ENCODE measurements at regions not wholly inside any gene's neighbourhood (a gene's known extent, or its start where the extent isn't known, plus 50 kb on each side); places are given as distances from the start of the nearest gene placed in this dataset.

DNA sequence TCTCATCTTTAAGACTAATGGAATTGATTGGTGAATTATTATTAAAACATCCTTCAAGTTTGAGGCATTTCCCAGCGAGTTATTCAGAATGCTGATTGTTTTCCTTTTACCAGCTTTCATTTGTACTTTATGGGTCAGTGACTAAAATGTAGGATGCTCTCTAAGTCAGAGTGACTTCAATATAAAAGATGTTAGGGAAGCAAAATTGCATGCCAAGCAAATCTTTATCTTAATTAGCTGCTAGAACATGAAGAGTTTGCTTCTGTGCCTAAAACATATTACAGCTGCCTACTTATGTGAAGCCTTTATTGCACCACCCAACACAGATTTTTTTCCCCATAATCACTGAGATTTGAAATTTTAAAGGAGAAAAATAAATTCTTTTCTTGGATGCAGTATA is 79.8 kb upstream of the CYYR1 start:
- Mint-ChIP-seq H3K36me3 (ENCODE audit: low read depth) (no peaks in the 10 kb centered on the region), H3K27ac (no peak overlapping the region), H3K4me1 (no peaks in the 10 kb centered on the region), H3K4me3 (no peak overlapping the region), H3K27me3 (no peaks in the 10 kb centered on the region), H3K9me3 (peaks cover 5% of the 10 kb centered on the region)
- ATAC-seq (no peak), DNase-seq (no peak)

DNA sequence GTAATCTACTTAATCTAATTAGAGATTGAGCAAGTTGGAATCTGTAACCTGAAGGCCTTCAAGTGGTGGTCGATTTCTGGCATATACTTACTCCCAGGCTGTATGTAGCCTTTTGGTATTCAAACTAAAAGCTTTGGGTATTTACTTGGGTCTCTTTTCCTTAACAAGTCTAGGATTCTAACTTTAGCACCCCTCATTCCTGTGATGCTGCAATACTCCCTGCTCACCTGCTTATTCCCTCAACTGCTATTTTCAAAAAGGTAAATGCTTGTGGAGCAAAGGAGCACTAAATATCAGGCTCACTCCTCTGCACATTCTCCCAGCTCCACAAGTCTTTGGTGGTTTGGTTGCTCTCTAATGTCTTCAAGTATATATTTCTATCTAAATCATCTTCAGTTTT is 68.0 kb upstream of the CYYR1 start:
- ATAC-seq = no peak
- Mint-ChIP-seq H3K27me3 (no peaks in the 10 kb centered on the region), H3K27ac (no peak overlapping the region), H3K4me3 (no peak overlapping the region), H3K4me1 (no peaks in the 10 kb centered on the region), H3K9me3 (no peaks in the 10 kb centered on the region), H3K36me3 (ENCODE audit: low read depth) (no peaks in the 10 kb centered on the region)
- DNase-seq = no peak

DNA sequence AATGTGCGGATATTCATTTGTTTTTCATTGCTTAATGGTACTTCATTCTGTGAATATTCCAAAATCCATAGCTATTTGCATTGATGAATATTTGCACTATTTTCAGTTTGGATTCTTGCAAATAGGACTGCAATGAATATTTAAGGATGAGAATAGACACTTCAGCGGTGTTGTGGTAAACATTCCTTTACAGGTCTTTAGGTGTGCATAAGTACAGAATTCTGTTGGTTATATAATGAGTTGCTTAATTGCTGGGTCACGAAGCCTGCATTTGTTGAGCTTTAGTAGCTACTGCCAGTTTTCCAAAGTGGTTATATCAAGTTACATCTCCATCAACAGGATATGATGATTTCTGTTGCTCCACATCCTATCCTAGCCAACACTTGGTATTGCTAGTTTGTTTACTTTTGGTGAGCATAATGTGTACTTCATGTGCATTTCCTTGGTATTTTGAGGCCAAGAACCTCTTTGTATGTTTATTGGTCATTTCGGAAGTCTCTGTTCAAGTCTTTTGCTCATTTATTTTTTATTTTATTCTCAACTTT is 64.2 kb upstream of the CYYR1 start:
- Mint-ChIP-seq H3K27ac (no peak overlapping the region), H3K4me3 (no peak overlapping the region), H3K4me1 (no peaks in the 10 kb centered on the region), H3K27me3 (no peaks in the 10 kb centered on the region), H3K9me3 (no peaks in the 10 kb centered on the region), H3K36me3 (ENCODE audit: low read depth) (no peaks in the 10 kb centered on the region)
- DNase-seq = no peak
- ATAC-seq = no peak

DNA sequence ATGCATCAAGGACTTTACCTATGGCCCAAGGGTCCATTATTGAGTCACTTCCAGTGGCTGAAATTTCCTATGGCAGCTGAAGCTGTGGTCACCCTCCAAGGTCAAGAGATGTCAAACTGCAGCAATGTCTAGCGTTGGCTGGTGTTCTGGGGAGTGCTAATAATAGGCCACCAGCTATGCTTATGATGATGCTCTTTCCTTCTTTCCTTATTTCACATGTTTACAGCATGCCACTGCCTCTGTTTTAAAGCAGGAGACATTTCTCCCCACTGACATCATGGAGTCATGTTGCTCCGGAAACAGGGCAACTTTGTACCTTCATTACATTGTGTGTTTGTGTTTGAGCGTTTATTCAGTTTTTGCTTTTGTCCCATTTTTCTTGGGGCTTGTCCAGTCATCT is 62.6 kb upstream of the CYYR1 start:
- no peak for ATAC-seq
- H3K9me3 Mint-ChIP-seq = peaks cover 6% of the 10 kb centered on the region
- no peaks in the 10 kb centered on the region for H3K36me3 Mint-ChIP-seq (ENCODE audit: low read depth)
- H3K27me3 Mint-ChIP-seq = no peaks in the 10 kb centered on the region
- no peak for DNase-seq
- no peak overlapping the region for H3K4me3 Mint-ChIP-seq
- H3K27ac Mint-ChIP-seq = no peak overlapping the region
- H3K4me1 Mint-ChIP-seq = no peaks in the 10 kb centered on the region

DNA sequence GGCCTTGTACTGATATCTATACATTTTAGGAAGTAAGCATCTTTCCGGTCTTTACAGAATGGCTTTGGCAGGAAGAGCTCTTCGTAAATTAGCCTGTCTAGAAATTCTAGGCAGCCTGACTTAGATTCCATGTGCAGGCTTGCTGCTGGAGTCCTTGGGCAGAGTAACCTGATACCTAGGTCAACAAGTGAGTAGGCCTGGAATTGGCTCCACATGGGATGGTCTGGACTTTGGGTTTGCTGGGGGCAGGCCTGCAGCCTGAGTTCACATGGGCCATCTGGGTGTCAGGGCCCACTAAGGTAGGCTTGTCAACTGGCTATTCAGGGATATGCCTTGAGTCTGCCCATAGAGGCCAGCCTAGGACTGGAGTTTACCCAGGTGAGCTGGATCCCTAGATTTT is 59.6 kb upstream of the CYYR1 start:
- Mint-ChIP-seq H3K27ac (no peak overlapping the region), H3K4me3 (no peak overlapping the region), H3K4me1 (no peaks in the 10 kb centered on the region), H3K9me3 (peaks cover 6% of the 10 kb centered on the region), H3K36me3 (ENCODE audit: low read depth) (no peaks in the 10 kb centered on the region), H3K27me3 (no peaks in the 10 kb centered on the region)
- ATAC-seq = no peak
- DNase-seq = no peak

DNA sequence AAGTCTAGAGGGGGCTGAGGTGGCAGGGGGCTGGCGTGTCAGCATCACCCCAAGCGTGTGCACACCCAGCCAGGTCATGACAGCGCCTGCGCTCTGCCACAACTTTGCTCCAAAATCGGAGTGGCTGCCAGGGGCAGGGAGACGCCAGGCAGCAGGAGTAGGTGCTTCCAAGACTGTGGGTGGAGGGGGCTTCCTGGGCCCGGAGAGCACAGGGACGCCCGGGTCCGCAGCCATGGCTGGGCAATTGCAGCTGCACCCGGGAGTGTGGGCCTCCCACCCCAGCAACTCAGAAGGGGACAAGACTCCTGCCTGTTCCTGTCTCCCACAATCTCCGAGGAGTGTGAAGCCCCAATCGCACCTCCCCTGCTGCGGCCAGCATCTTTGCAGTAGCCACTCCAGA is 53.1 kb upstream of the CYYR1 start:
- Mint-ChIP-seq H3K36me3 (ENCODE audit: low read depth) (no peaks in the 10 kb centered on the region), H3K27ac (no peak overlapping the region), H3K4me3 (no peak overlapping the region), H3K27me3 (no peaks in the 10 kb centered on the region), H3K4me1 (no peaks in the 10 kb centered on the region), H3K9me3 (no peaks in the 10 kb centered on the region)
- no peak for ATAC-seq
- no peak for DNase-seq

DNA sequence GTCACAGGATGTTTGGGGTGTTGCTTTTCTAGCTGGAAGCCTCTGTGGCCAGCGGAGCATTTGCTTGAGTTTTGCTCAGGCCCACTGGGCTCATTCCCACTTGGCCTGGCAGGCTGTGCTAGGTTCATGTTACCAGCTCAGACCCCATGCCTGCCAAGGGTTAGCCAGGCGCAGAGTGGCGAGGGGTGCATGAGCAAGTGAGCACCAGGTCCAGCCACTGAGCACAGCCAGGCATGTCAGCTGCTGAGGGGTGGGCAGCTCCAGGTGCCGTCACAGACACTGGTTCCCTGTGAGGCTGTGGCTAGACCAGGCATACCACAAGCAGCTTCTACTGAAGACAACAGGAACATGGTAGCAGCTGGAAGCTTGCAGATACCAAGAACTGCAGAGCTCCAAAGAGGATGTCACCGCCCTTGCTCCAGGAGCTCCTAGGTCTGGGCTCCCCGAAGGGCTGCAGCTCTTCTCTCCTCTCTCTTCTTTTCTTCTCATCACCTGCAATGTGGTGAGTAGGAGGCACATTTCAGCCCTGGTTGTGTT is 52.0 kb upstream of the CYYR1 start:
- DNase-seq (no peak), ATAC-seq (peak; percentile 36)
- H3K4me1 Mint-ChIP-seq = no peaks in the 10 kb centered on the region
- no peaks in the 10 kb centered on the region for H3K36me3 Mint-ChIP-seq (ENCODE audit: low read depth)
- no peaks in the 10 kb centered on the region for H3K9me3 Mint-ChIP-seq
- H3K27me3 Mint-ChIP-seq = no peaks in the 10 kb centered on the region
- no peak overlapping the region for H3K27ac Mint-ChIP-seq
- H3K4me3 Mint-ChIP-seq = no peak overlapping the region

Measured in activated naive CD8-positive, alpha-beta T cell treated with anti-CD3 and anti-CD28 coated beads, Interleukin-2, amount 50 U/mL, for 24 hours (primary cell).